SK-N-SH treated with all-trans-retinoic acid at 6 μM for 48 hours (cell line): ENCODE measurements at regions not wholly inside any gene's neighbourhood (a gene's known extent, or its start where the extent isn't known, plus 50 kb on each side); places are given as distances from the start of the nearest gene placed in this dataset.

ENCODE experiments used
- ATAC-seq: fragments of 200-7000 bp; cut with Tn5 transposase; 3 replicates; pipeline ENCODE4 v1.9.1; 2020; ENCODE audit warnings: mild to moderate bottlenecking, moderate library complexity
- ARNTL ChIP-seq: fragments of 450-650 bp; formaldehyde crosslinking; IDR thresholded peaks from 2 replicates; pipeline ENCODE4 v1.5.0; 2020; ENCODE audit warnings: low read depth, mild to moderate bottlenecking, moderate library complexity, borderline replicate concordance
- BACH2 ChIP-seq: fragments of 250-450 bp; sonication (Bioruptor Pico); IDR thresholded peaks from 2 replicates; pipeline ENCODE4 v1.9.0; 2021; ENCODE audit warnings: mild to moderate bottlenecking, borderline replicate concordance
- CREB5 ChIP-seq: fragments of 250-450 bp; sonication (Bioruptor Pico); IDR thresholded peaks from 2 replicates; pipeline ENCODE4 v1.5.1; 2020; ENCODE audit warnings: low read depth, mild to moderate bottlenecking, moderate library complexity
- CSDC2 ChIP-seq: fragments of 250-450 bp; sonication (Bioruptor Pico); IDR thresholded peaks from 2 replicates; pipeline ENCODE4 v1.5.0; 2020; ENCODE audit warnings: mild to moderate bottlenecking, moderate library complexity
- CSRNP3 ChIP-seq: fragments of 250-450 bp; sonication (Bioruptor Pico); IDR thresholded peaks from 2 replicates; pipeline ENCODE4 v1.5.1; 2021; ENCODE audit warnings: mild to moderate bottlenecking, moderate library complexity
- ESRRG ChIP-seq: fragments of 250-450 bp; sonication (Bioruptor Pico); IDR thresholded peaks from 2 replicates; pipeline ENCODE4 v1.6.1; 2021; ENCODE audit warnings: mild to moderate bottlenecking
- GLIS3 ChIP-seq: fragments of 250-450 bp; sonication (Bioruptor Pico); IDR thresholded peaks from 2 replicates; pipeline ENCODE4 v1.5.0; 2020; ENCODE audit warnings: mild to moderate bottlenecking, moderate library complexity
- ISL1 ChIP-seq: fragments of 250-450 bp; sonication (Bioruptor Pico); IDR thresholded peaks from 2 replicates; pipeline ENCODE4 v2.1.2; 2022; ENCODE audit warnings: mild to moderate bottlenecking, moderate library complexity
- PATZ1 ChIP-seq: fragments of 250-450 bp; sonication (Bioruptor Pico); IDR thresholded peaks from 2 replicates; pipeline ENCODE4 v1.8.0; 2020; ENCODE audit warnings: mild to moderate bottlenecking, moderate library complexity, borderline replicate concordance
- POU6F1 ChIP-seq: fragments of 250-450 bp; sonication (Bioruptor Pico); IDR thresholded peaks from 2 replicates; pipeline ENCODE4 v1.8.0; 2021; ENCODE audit warnings: low read depth, mild to moderate bottlenecking, moderate library complexity, borderline replicate concordance
- PPARA ChIP-seq: fragments of 250-450 bp; sonication (Bioruptor Pico); IDR thresholded peaks from 2 replicates; pipeline ENCODE4 v1.5.0; 2020; ENCODE audit warnings: mild to moderate bottlenecking, borderline replicate concordance
- RARB ChIP-seq: fragments of 250-450 bp; sonication (Bioruptor Pico); IDR thresholded peaks from 2 replicates; pipeline ENCODE4 v1.8.0; 2021; ENCODE audit warnings: mild to moderate bottlenecking, moderate library complexity
- SNAI2 ChIP-seq: fragments of 250-450 bp; sonication (Bioruptor Pico); IDR thresholded peaks from 2 replicates; pipeline ENCODE4 v1.5.0; 2020; ENCODE audit warnings: mild to moderate bottlenecking, moderate library complexity
- TCF4 ChIP-seq: fragments of 250-450 bp; sonication (Bioruptor Pico); IDR thresholded peaks from 2 replicates; pipeline ENCODE4 v1.8.0; 2021; ENCODE audit warnings: mild to moderate bottlenecking, moderate library complexity, borderline replicate concordance
- TOX ChIP-seq: fragments of 250-450 bp; sonication (Bioruptor Pico); IDR thresholded peaks from 2 replicates; pipeline ENCODE4 v1.8.0; 2021; ENCODE audit warnings: mild to moderate bottlenecking, moderate library complexity, borderline replicate concordance
- TSHZ2 ChIP-seq: fragments of 250-450 bp; sonication (Bioruptor Pico); IDR thresholded peaks from 2 replicates; pipeline ENCODE4 v1.5.0; 2020; ENCODE audit warnings: mild to moderate bottlenecking, moderate library complexity
- ZC3H10 ChIP-seq: fragments of 250-450 bp; sonication (Bioruptor Pico); IDR thresholded peaks from 2 replicates; pipeline ENCODE4 v1.5.1; 2021; ENCODE audit warnings: mild to moderate bottlenecking, moderate library complexity
- ZFP30 ChIP-seq: fragments of 450-650 bp; formaldehyde crosslinking; IDR thresholded peaks from 2 replicates; pipeline ENCODE4 v1.5.0; 2022; ENCODE audit warnings: mild to moderate bottlenecking, moderate library complexity
- ZNF565 ChIP-seq: fragments of 450-650 bp; formaldehyde crosslinking; conservative IDR thresholded peaks from 2 replicates; pipeline ENCODE4 v1.5.0; 2020; ENCODE audit warnings: low read depth, mild to moderate bottlenecking, moderate library complexity
- ZNF70 ChIP-seq: fragments of 450-650 bp; formaldehyde crosslinking; IDR thresholded peaks from 2 replicates; pipeline ENCODE4 v1.5.0; 2020; ENCODE audit warnings: mild to moderate bottlenecking, moderate library complexity
- ZNF8 ChIP-seq: fragments of 450-650 bp; formaldehyde crosslinking; IDR thresholded peaks from 2 replicates; pipeline ENCODE4 v1.5.0; 2020; ENCODE audit warnings: mild to moderate bottlenecking, moderate library complexity

- TF ChIP-seq CREB5 (CRISPR knock-in tag) (no peak), CSRNP3 (CRISPR knock-in tag) (no peak)
These were observed 576.9 kb upstream of the GHITM start (continued) for GRCh38 chr10:83562381-83562780.

- TF ChIP-seq SNAI2 (CRISPR knock-in tag), result no peak
- TF ChIP-seq ZNF8 (CRISPR knock-in tag), result no peak
- TF ChIP-seq ARNTL (CRISPR knock-in tag), result no peak
- no peak for TF ChIP-seq PATZ1
- no peak for TF ChIP-seq POU6F1 (CRISPR knock-in tag)
- TF ChIP-seq GLIS3 (CRISPR knock-in tag), result no peak
- TF ChIP-seq CREB5 (CRISPR knock-in tag), result no peak
- no peak for TF ChIP-seq CSDC2 (CRISPR knock-in tag)
- no peak for TF ChIP-seq PPARA (CRISPR knock-in tag)
- TF ChIP-seq BACH2 (CRISPR knock-in tag), result no peak
- no peak for TF ChIP-seq ZFP30 (CRISPR knock-in tag)
- TF ChIP-seq ESRRG, result no peak
- no peak for TF ChIP-seq TOX (CRISPR knock-in tag)
- no peak for TF ChIP-seq TSHZ2 (CRISPR knock-in tag)
- TF ChIP-seq ZC3H10 (CRISPR knock-in tag), result no peak
- TF ChIP-seq ZNF565 (CRISPR knock-in tag), result no peak
- no peak for TF ChIP-seq ISL1 (CRISPR knock-in tag)
- no peak for TF ChIP-seq TCF4
- TF ChIP-seq RARB, result no peak
- no peak for TF ChIP-seq ZNF70
- ATAC-seq, result no peak
These were observed 574.3 kb upstream of the GHITM start for GRCh38 chr10:83564889-83565588.

GRCh38 chr10:83572036-83572435 lies 567.3 kb upstream of the GHITM start:
- TF ChIP-seq GLIS3 (CRISPR knock-in tag), result no peak
- no peak for TF ChIP-seq RARB
- TF ChIP-seq CSDC2 (CRISPR knock-in tag), result no peak
- no peak for TF ChIP-seq PATZ1
- no peak for TF ChIP-seq TOX (CRISPR knock-in tag)
- TF ChIP-seq, all 23 proteins: peak for 0
- ATAC-seq, result no peak
